KMS-11 (cell line): ENCODE measurements at regions not wholly inside any gene's neighbourhood (a gene's known extent, or its start where the extent isn't known, plus 50 kb on each side); places are given as distances from the start of the nearest gene placed in this dataset.

Experiments used
- H2AFZ ChIP-seq: fragments of 200-600 bp; sonication (generic); 2 replicates; pipeline ENCODE4 v1.6.1; 2016; ENCODE audit warnings: antibody characterized with exemption, mixed run types, low read depth
- H3K27ac ChIP-seq: fragments of 200-600 bp; sonication (generic); 2 replicates; pipeline ENCODE4 v1.6.1; 2016; ENCODE audit warnings: mild to moderate bottlenecking, mixed run types
- H3K27me3 ChIP-seq: fragments of 200-600 bp; sonication (generic); 2 replicates; pipeline ENCODE4 v1.6.1; 2017; ENCODE audit warnings: mild to moderate bottlenecking, low read depth, mixed run types, moderate library complexity; ENCODE audit not compliant: insufficient read depth
- H3K36me3 ChIP-seq: fragments of 200-600 bp; sonication (generic); 2 replicates; pipeline ENCODE4 v1.6.1; 2017; ENCODE audit warnings: mild to moderate bottlenecking, mixed run types; ENCODE audit not compliant: insufficient read depth
- H3K4me1 ChIP-seq: fragments of 200-600 bp; sonication (generic); 2 replicates; pipeline ENCODE4 v1.6.1; 2016; ENCODE audit warnings: mild to moderate bottlenecking, low read depth, mixed run types; ENCODE audit not compliant: poor library complexity, severe bottlenecking
- H3K4me2 ChIP-seq: fragments of 200-600 bp; sonication (generic); 2 replicates; pipeline ENCODE4 v1.7.0; 2016; ENCODE audit warnings: mild to moderate bottlenecking, mixed run types
- H3K4me3 ChIP-seq: fragments of 200-600 bp; sonication (generic); IDR thresholded peaks from 2 replicates; pipeline ENCODE4 v1.6.1; 2017; ENCODE audit warnings: low read depth, low read length, mixed read lengths; ENCODE audit not compliant: insufficient read depth
- H3K79me2 ChIP-seq: fragments of 200-600 bp; sonication (generic); 2 replicates; pipeline ENCODE4 v1.6.1; 2016; ENCODE audit warnings: low read depth, mixed run types; ENCODE audit not compliant: insufficient read depth
- H3K9ac ChIP-seq: fragments of 200-600 bp; sonication (generic); 2 replicates; pipeline ENCODE4 v1.6.1; 2016; ENCODE audit warnings: mild to moderate bottlenecking, mixed run types
- H4K20me1 ChIP-seq: fragments of 200-600 bp; sonication (generic); 2 replicates; pipeline ENCODE4 v1.6.1; 2016; ENCODE audit warnings: mild to moderate bottlenecking, mixed run types; ENCODE audit not compliant: insufficient read depth
- CTCF ChIP-seq: fragments of 200-600 bp; sonication (generic); conservative IDR thresholded peaks from 2 replicates; pipeline ENCODE4 v1.6.1; 2017; ENCODE audit warnings: low read depth, mild to moderate bottlenecking, antibody characterized with exemption, low read length, moderate library complexity, mixed read lengths

GRCh38 chr5:85838781-85839180 lies 779.0 kb upstream of the COX7C start:
- no peak overlapping the region for H2AFZ ChIP-seq
- no peak overlapping the region for H3K27ac ChIP-seq
- TF ChIP-seq CTCF = no peak
- no peaks in the 10 kb centered on the region for H3K27me3 ChIP-seq
- H3K36me3 ChIP-seq = no peaks in the 10 kb centered on the region
- no peaks in the 10 kb centered on the region for H3K4me1 ChIP-seq
- no peak overlapping the region for H3K4me2 ChIP-seq
- no peaks in the 10 kb centered on the region for H3K79me2 ChIP-seq
- H3K9ac ChIP-seq = no peak overlapping the region
- no peaks in the 10 kb centered on the region for H4K20me1 ChIP-seq
- no peak overlapping the region for H3K4me3 ChIP-seq

GRCh38 chr5:85841653-85842052 lies 776.1 kb upstream of the COX7C start:
- no peak for TF ChIP-seq CTCF
- H3K4me1 ChIP-seq = no peaks in the 10 kb centered on the region

GRCh38 chr5:85843535-85843934 lies 774.2 kb upstream of the COX7C start:
- Histone ChIP-seq H2AFZ (no peak overlapping the region), H3K4me3 (no peak overlapping the region), H3K36me3 (no peaks in the 10 kb centered on the region), H3K9ac (no peak overlapping the region), H3K4me2 (no peak overlapping the region), H3K27me3 (no peaks in the 10 kb centered on the region), H3K79me2 (no peaks in the 10 kb centered on the region), H3K27ac (no peak overlapping the region), H4K20me1 (no peaks in the 10 kb centered on the region), H3K4me1 (no peaks in the 10 kb centered on the region)
- no peak for TF ChIP-seq CTCF

More at GRCh38 chr5:85841653-85842052, 776.1 kb upstream of the COX7C start:
- Histone ChIP-seq H3K4me2 (no peak overlapping the region), H3K27ac (no peak overlapping the region), H4K20me1 (no peaks in the 10 kb centered on the region), H3K27me3 (no peaks in the 10 kb centered on the region), H3K36me3 (no peaks in the 10 kb centered on the region), H3K79me2 (no peaks in the 10 kb centered on the region), H2AFZ (no peak overlapping the region), H3K4me3 (no peak overlapping the region), H3K9ac (no peak overlapping the region)

- Histone ChIP-seq H3K36me3 (no peaks in the 10 kb centered on the region), H2AFZ (no peak overlapping the region), H3K79me2 (no peaks in the 10 kb centered on the region), H3K9ac (no peak overlapping the region), H3K4me2 (no peak overlapping the region), H3K4me1 (no peaks in the 10 kb centered on the region), H3K4me3 (no peak overlapping the region), H4K20me1 (no peaks in the 10 kb centered on the region), H3K27me3 (no peaks in the 10 kb centered on the region), H3K27ac (no peak overlapping the region)
- no peak for TF ChIP-seq CTCF
These were observed 768.3 kb upstream of the COX7C start for GRCh38 chr5:85849411-85849810.

GRCh38 chr5:85865296-85865695 lies 752.4 kb upstream of the COX7C start:
- Histone ChIP-seq H3K9ac (no peak overlapping the region), H3K4me2 (no peak overlapping the region), H3K27ac (no peak overlapping the region), H3K4me1 (no peaks in the 10 kb centered on the region), H2AFZ (no peak overlapping the region), H4K20me1 (no peaks in the 10 kb centered on the region), H3K79me2 (no peaks in the 10 kb centered on the region), H3K36me3 (no peaks in the 10 kb centered on the region), H3K4me3 (no peak overlapping the region), H3K27me3 (no peaks in the 10 kb centered on the region)
- no peak for TF ChIP-seq CTCF
